Lower leg skin (tissue), 3 donors: ENCODE measurements at regions not wholly inside any gene's neighbourhood (a gene's known extent, or its start where the extent isn't known, plus 50 kb on each side); places are given as distances from the start of the nearest gene placed in this dataset.

Source experiments
- POLR2A ChIP-seq, 2 donors: fragments of 450-650 bp; IDR thresholded peaks; one replicate each; pipeline ENCODE4 v1.6.1; 2016 to 2017; ENCODE audit warnings: antibody characterized with exemption in 2 of 2, mild to moderate bottlenecking in 1 of 2, moderate library complexity in 1 of 2
- TF ChIP-seq, protein P1 (sequence below), 3 donors: fragments of 450-650 bp; IDR thresholded peaks; one replicate each; pipeline ENCODE4 v1.5.1; 2016; ENCODE audit warnings: antibody characterized with exemption in 3 of 3, mild to moderate bottlenecking in 3 of 3, moderate library complexity in 2 of 3

GRCh38 chr18:40243607-40244006, 1711.4 kb upstream of the PIK3C3 start:
- TF ChIP-seq, protein P1, sequence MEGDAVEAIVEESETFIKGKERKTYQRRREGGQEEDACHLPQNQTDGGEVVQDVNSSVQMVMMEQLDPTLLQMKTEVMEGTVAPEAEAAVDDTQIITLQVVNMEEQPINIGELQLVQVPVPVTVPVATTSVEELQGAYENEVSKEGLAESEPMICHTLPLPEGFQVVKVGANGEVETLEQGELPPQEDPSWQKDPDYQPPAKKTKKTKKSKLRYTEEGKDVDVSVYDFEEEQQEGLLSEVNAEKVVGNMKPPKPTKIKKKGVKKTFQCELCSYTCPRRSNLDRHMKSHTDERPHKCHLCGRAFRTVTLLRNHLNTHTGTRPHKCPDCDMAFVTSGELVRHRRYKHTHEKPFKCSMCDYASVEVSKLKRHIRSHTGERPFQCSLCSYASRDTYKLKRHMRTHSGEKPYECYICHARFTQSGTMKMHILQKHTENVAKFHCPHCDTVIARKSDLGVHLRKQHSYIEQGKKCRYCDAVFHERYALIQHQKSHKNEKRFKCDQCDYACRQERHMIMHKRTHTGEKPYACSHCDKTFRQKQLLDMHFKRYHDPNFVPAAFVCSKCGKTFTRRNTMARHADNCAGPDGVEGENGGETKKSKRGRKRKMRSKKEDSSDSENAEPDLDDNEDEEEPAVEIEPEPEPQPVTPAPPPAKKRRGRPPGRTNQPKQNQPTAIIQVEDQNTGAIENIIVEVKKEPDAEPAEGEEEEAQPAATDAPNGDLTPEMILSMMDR (IDR thresholded peaks at IDR 0.05), result no peak
- no peak for TF ChIP-seq POLR2A (IDR thresholded peaks at IDR 0.05)
